HG03439 (cell line): ENCODE measurements at regions not wholly inside any gene's neighbourhood (a gene's known extent, or its start where the extent isn't known, plus 50 kb on each side); places are given as distances from the start of the nearest gene placed in this dataset.

Experiments used
- ATAC-seq: cut with Tn5 transposase; IDR thresholded peaks from one replicate; pipeline ENCODE4 v1.9.1; 2021; ENCODE audit warnings: mild to moderate bottlenecking, moderate library complexity; ENCODE audit not compliant: unreplicated experiment

DNA sequence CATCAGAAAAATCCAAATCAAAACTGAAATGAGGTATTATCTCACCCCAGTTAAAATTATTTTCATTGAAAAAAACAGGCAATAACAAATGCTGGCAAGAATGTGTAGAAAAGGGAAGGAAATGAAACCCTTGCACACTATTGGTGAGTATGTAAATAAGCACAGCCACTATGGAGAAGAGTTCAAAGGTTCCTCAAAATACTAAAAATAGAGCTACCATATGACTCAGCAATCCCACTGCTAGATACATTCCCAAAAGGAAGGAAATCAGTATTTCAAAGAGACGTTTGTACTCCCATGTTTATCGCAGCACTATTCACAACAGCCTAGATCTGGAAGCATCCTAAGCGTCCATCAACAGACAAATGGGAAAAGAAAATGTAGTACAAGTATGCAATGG, 932.4 kb downstream of the PCDH18 start:
- no peak for ATAC-seq

DNA sequence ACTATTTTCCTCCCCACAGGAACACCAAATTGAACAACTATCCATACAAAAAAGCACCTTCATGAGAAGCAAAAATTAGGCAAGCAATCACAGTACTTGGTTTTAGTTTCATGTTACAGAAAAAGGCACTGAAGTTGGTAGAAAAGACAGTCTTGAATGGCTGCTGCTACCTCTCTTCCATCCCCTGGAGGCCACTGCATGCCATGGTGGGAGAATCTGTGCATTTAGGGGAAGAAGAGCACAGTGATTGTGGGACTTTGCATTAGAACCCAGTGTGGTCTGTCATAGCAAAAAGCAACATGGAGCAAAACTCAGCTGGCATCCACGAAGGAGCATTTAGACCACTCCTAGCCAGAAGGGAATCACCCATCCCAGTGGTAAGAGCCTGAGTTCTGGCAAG, 941.9 kb downstream of the PCDH18 start:
- no peak for ATAC-seq

DNA sequence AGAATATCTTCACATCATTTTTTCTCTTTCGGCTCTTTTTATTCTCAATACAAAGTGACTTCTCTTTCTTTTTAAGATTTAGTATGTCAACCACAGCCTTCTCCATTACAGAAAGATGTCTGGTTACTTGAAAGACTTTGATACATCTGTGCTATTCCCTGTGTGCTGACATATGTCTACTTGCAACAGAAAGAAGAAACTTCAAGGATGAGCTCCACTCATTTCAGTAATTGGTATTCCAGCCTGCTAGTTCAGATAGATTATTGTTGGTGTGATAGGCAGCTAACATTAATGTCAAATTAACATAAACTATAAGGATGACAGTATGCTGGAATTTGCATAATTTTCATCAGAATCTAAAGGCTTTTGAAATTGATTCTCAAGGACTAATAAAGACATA, 948.7 kb downstream of the PCDH18 start:
- no peak for ATAC-seq

DNA sequence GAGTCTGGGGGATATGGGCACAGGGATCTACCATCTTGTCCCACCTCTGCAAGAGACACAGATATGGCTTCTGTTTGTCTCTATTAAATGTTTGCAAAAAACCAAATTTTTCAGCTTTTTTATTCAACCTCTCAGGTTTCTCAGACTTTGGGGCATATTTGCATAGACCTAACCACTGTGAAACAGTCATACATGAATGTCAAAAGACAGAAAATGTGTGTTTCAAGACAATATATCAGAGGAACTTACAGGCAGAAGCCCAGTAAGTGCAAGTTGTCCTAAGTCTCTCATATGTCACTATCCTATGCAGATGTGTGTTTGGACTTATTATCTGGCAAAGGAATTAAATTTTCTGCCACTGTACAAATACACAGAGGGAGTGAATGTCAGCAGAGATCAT, 951.2 kb downstream of the PCDH18 start:
- no peak for ATAC-seq

- no peak for ATAC-seq
Measured at GRCh38 chr4:136575146-136575545, 957.1 kb downstream of the PCDH18 start.

GRCh38 chr4:136573460-136573859, 958.8 kb downstream of the PCDH18 start:
- ATAC-seq: no peak

DNA sequence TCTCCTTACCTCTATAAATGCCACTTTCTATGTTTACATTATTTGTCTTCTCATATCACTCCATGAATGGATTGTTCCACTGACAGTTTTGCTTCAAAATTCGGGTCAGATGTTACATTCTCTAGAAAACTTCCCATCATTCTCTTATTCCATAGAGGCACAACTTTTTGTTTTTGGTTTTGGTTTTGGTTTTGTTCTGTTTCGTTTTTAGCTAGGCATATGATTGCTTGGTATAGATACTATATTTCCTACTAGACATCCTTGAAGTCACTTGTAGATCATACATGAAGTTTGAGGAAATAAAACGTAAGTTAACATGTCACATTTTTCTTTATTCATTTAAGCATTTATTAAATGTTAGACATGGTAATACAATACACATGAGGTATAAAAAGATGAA, 961.0 kb downstream of the PCDH18 start:
- ATAC-seq: no peak

DNA sequence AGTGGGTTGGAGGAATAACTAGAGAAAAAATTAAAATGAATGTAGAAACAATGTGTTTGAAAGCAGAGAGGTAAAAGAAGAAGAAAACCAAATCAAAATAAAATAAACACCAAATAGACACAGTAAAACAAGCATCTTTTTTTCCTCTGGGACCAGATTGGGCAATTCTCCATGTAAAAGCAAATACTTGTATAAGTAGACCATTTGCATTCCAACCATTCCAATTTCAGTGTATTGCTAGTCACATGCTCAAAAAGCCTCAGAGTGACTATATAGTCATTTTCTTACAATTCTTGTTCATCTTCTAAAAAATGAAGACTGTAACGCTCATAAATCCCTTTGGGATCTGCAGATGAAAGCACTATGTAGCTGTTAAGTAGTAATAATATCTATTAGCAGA, 969.5 kb downstream of the PCDH18 start:
- ATAC-seq: no peak

DNA sequence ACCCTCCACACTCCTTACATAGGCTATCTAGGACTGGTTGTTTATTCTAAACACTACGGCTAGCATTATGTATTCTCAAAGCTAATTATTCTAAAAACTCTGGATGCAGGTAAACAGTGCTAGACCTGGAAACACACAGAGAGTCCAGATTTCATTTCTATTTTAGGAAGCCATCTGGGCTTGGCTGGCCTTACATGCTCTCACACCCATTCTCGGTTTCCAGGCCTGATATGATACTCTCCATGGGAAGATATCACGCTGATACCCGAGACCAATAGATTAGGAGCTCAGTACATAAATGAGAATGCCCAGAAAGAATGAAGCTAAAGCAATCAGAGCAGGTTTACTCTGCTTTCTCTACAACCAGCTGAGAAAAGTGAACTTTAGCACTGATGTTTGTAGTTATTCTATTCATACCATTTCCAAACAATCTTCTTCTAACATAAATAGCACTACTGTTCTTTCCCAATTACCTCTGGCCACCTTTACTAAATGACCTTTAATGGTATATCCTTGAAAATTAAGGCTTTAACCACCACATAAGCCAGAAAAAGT, 973.3 kb downstream of the PCDH18 start:
- no peak for ATAC-seq

- no peak for ATAC-seq
Measured at GRCh38 chr4:136557396-136557795, 974.9 kb downstream of the PCDH18 start.

- no peak for ATAC-seq
Measured at GRCh38 chr4:136554033-136554432, 978.3 kb downstream of the PCDH18 start.

GRCh38 chr4:136551753-136552152, 980.5 kb downstream of the PCDH18 start:
- ATAC-seq: no peak

GRCh38 chr4:136540747-136541146, 991.5 kb downstream of the PCDH18 start:
- ATAC-seq: no peak

GRCh38 chr4:136528131-136528530, 1004.2 kb downstream of the PCDH18 start:
- no peak for ATAC-seq

DNA sequence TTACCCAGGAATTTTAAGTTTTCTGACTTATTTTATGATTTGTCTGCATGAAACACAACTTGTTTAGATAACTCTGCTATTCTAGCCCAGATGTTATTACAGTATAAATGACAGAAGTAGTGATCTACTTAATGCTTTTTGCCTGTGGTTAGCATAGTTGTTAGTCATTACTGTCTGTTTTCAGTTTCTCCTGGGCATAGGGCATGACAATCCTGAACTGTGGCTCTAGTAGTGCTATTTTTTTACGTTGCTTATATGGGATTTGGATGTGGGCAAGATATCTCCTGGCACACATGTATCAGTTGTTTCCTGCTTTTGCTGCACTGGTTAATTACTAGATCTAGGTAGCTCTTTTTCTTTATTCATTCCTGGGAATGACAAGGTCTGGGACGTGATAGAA, 1005.8 kb downstream of the PCDH18 start:
- no peak for ATAC-seq

DNA sequence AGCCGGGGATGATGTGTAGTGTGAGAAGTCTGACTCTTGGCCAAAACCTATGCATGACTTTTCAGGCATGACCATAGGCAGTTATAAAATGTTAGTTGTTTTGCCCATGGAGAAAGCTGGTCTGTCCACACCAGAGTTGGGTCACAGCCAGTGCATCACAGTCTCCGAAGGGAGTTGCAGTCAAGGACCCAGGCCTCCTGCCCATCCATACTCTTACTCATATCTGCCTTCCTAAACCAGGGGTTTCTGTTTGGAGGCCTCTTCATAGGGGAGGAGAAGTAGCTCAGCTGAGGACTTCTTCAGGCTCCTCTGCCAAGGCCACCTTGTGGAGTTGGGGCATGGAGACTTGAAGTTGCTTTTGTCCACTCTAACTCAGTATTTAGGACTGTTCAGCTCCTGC, 1008.3 kb downstream of the PCDH18 start:
- no peak for ATAC-seq

- no peak for ATAC-seq
Measured at GRCh38 chr4:136516371-136516770, 1015.9 kb downstream of the PCDH18 start.

GRCh38 chr4:136505020-136505419, 1027.3 kb downstream of the PCDH18 start:
- no peak for ATAC-seq

DNA sequence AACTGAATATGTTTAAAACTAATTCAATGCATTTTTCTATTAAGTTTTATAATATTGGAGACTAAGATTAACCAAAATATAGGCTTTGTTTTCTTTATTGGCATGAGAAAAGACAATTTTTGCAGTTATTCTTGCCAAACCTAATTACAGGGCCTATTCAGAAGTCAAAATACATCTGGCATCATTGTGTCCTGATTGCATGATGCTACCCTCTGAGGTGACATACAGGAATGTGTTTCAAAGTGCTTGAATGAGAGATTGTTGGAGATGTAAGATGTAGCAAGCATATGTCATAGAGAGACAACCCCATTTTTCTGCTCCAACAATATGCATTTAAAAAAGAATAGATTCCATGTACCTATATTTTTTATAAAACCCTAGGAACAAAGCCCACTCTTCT, 1036.4 kb downstream of the PCDH18 start:
- ATAC-seq: no peak

DNA sequence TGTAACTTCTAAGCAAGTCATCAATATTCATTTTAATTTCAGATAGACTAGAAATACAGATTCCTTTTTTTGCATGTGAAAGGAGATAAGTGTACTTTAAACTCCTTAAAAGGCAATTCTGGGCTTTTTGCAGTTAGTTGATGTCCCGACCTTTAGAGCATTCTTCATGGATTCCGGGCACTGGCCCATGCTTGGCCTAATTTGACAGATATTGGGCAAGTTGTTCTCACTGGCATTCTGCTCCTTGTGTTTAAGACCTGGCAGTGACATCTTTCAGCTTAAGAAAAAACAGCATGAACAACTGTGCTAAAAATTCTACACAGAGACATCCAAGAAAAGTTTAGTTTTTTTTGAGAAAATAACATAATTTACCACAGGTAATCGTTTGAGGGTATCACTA, 1037.2 kb downstream of the PCDH18 start:
- ATAC-seq: no peak

- no peak for ATAC-seq
Measured at GRCh38 chr4:136489101-136489500, 1043.2 kb downstream of the PCDH18 start.

DNA sequence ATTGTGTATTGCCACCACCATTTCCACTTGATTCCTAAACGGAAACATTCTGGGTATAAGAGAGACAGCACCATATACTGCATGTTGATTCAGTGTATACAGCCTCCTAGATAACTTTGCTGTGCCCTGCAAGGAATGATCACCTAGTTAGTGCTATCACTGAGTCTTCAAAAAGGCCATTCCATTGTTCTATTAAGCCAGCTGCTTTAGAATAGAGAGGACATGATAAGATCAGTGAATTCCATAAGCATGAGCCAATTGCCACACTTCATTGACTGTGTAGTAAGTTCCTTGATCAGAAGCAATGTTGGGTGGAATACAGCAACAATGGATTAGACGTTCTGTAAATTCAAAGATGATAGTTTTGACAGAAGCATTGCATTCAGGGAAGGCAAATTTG, 1047.3 kb downstream of the PCDH18 start:
- no peak for ATAC-seq

GRCh38 chr4:136476753-136477152, 1055.5 kb downstream of the PCDH18 start:
- ATAC-seq: no peak

DNA sequence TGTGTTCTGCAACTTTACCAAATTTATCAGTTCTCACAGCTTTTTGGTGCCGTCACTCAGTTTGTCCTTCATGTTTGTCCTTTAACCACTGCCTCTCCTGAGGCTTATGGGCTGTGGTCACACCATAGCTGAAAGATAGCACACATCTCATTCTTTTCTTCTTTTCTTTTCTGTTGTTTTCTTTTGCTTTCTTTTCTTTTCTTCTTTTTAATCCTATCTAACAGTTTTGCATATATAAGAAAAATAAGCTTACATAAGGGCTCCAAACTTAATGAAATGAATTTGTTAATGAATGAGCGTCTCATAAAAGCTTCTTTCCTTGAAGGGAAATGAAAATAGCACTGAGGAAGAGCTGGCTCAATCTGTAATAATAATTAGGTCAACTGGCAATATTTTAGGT, 1061.2 kb downstream of the PCDH18 start:
- ATAC-seq: no peak
